Activated naive CD4-positive, alpha-beta T cell (primary cell): ENCODE measurements at regions not wholly inside any gene's neighbourhood (a gene's known extent, or its start where the extent isn't known, plus 50 kb on each side); places are given as distances from the start of the nearest gene placed in this dataset.
"Not testable (repeated sequence)": the region's sequence is repeated elsewhere in the genome, so short reads cannot be mapped to it uniquely, and the experiment has no call there.

Experiments
- DNase-seq, 4 experiments: peaks; one replicate each; lab custom pipeline; 2025; lab: John Stamatoyannopoulos, UW

- no peak for DNase-seq
Observed at GRCh38 chr2:59791004-59791618, 762.3 kb downstream of the BCL11A start.

- no peak for DNase-seq
Observed at GRCh38 chr2:59790186-59791003, 763.1 kb downstream of the BCL11A start.

GRCh38 chr2:59789523-59789922 lies 763.9 kb downstream of the BCL11A start:
- DNase-seq: no peak

- no peak for DNase-seq
Observed at GRCh38 chr2:59787095-59787494, 766.4 kb downstream of the BCL11A start.

- no peak for DNase-seq
Observed at GRCh38 chr2:59786684-59787083, 766.8 kb downstream of the BCL11A start.

- DNase-seq: no peak
Observed at GRCh38 chr2:59779571-59779970, 773.9 kb downstream of the BCL11A start.

- DNase-seq: no peak
Observed at GRCh38 chr2:59777120-59777519, 776.3 kb downstream of the BCL11A start.

- DNase-seq: no peak
Observed at GRCh38 chr2:59776726-59777008, 776.8 kb downstream of the BCL11A start.

GRCh38 chr2:59774821-59775433 lies 778.5 kb downstream of the BCL11A start:
- DNase-seq: no peak

GRCh38 chr2:59770651-59771050 lies 782.8 kb downstream of the BCL11A start:
- no peak for DNase-seq

- DNase-seq: no peak
Observed at GRCh38 chr2:59761966-59762365, 791.5 kb downstream of the BCL11A start.

- DNase-seq: no peak
Observed at GRCh38 chr2:59756150-59756549, 797.3 kb downstream of the BCL11A start.

- no peak for DNase-seq
Observed at GRCh38 chr2:59754011-59754735, 799.3 kb downstream of the BCL11A start.

GRCh38 chr2:59752512-59752911 lies 800.9 kb downstream of the BCL11A start:
- DNase-seq: no peak

- DNase-seq: no peak
Observed at GRCh38 chr2:59752071-59752470, 801.4 kb downstream of the BCL11A start.

GRCh38 chr2:59751214-59751613 lies 802.2 kb downstream of the BCL11A start:
- DNase-seq: not testable (repeated sequence)

GRCh38 chr2:59746291-59746690 lies 807.2 kb downstream of the BCL11A start:
- DNase-seq: no peak

GRCh38 chr2:59745085-59745484 lies 808.4 kb downstream of the BCL11A start:
- no peak for DNase-seq

GRCh38 chr2:59744436-59744835 lies 809.0 kb downstream of the BCL11A start:
- DNase-seq: no peak

- DNase-seq: no peak
Observed at GRCh38 chr2:59741840-59742239, 811.6 kb downstream of the BCL11A start.

- no peak for DNase-seq
Observed at GRCh38 chr2:59739166-59739565, 814.3 kb downstream of the BCL11A start.

- DNase-seq: no peak
Observed at GRCh38 chr2:59737299-59737698, 816.2 kb downstream of the BCL11A start.

- DNase-seq: no peak
Observed at GRCh38 chr2:59734743-59735142, 818.7 kb downstream of the BCL11A start.
